NOMO-1 treated with DMSO at 0.1 percent for 48 hours (cell line): ENCODE measurements at regions not wholly inside any gene's neighbourhood (a gene's known extent, or its start where the extent isn't known, plus 50 kb on each side); places are given as distances from the start of the nearest gene placed in this dataset.

Experiments
- DNase-seq: peaks from one replicate; lab custom pipeline; 2025; ENCODE audit not compliant: unreplicated experiment; lab: John Stamatoyannopoulos, UW

DNA sequence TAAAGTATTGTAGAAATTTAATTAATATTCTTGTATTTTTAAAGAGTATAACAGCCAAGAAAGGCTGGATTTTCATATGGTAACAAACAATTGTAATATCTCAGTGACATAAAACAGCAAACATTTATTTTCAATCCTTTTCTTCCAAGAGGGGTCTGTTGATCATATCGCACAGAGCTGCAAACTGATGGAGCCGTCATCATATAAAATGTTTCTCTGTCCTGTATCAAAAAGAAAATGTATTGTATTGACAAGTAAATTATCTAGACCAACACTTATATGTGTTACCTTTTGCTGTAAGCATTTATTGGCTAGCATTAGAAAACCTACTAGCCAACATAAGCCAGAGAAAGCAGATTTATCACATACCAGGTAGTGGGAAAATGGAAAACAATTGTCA is 2861.4 kb upstream of the PCDH20 start:
- DNase-seq = no peak

GRCh38 chr13:64276232-64276631 is 2860.6 kb upstream of the PCDH20 start:
- DNase-seq = no peak

DNA sequence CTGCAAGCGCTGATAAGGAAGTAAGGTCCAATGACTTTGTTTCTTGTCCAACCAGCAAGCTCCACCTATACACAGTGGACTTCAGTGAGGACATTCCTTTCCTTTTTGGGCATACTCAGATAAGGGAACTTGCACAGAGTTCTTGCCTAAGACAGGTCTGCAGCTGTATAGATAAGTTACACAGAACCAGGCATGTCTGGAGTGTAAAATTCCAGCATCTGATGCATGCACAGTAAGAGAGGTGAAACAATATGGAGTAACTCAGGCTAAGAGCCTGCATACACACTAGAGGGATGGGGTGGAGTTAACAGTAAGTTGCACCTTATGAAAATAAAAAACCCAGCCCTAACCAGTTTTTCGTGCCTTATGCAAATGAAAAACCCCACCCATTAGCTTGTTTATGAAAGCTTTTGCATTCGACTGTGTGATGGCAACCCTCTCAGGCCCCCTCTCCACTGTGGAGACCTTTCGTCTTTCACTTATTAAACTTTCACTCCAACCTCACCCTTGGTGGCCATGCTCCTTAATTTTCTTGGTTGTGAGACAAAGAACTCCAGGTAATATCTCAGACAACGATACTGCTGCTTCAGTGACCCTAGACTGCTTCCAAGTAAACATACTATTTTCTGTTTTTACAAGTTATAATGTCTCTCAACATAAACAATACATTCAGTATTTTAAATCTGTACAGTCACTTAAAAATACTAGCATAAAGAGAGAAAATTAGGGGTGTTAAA is 2859.0 kb upstream of the PCDH20 start:
- no peak for DNase-seq

DNA sequence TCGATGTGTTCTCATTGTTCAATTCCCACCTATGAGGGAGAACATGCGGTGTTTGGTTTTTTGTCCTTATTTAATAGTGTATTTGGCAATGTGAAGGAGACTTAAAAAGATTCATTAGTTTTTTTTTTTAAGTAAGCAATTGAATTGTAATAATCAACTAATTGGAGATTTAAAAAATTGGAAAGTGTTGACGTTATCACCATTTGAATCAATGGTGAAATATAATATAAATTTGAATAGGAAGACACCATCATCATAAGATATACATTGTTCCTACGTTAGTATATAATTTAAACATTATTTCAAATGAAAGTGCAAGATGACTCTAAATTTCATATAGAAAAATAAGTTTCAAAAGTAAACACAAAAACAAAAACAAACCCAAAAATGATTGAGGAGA is 2858.1 kb upstream of the PCDH20 start:
- no peak for DNase-seq

GRCh38 chr13:64272681-64273080 is 2857.0 kb upstream of the PCDH20 start:
- DNase-seq = no peak

DNA sequence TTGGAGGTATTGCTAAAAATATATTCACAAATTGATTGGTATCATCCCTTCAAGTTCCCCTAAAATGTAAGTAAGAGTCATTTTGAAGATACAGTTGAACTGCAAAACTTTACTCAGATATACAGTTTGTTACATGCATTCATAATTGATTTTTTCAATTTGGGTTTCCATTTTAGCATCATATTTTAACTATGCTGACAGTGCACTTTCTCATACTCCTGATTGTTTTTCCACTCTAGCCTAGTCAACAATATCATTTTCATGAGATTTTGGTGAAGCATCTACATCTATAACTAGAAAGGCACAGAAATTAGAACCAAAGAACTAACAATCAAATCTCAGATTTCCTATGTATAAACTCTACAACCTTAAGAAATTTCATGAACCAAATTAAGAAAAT is 2850.4 kb upstream of the PCDH20 start:
- DNase-seq = no peak

GRCh38 chr13:64263285-64263684 is 2847.6 kb upstream of the PCDH20 start:
- DNase-seq = no peak

- no peak for DNase-seq
Measured at GRCh38 chr13:64256751-64257150, 2841.1 kb upstream of the PCDH20 start.

DNA sequence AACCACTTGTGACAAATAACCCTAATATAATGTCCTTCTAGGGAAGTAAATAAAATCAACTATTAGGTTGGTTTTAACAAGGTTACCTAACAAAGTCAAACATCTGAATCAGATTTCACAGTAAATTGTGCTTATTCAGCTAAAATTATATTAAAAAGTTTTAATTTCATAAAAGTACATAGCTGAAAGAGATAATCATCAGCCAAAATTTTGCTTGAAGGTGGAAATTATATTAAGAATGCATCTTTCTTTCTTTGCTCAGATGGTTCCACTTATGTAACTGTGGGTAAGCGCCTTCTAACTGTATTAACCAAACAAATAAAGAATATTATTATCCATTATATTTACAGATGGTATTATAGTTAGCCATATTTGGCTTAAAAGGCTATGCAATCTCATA is 2840.3 kb upstream of the PCDH20 start:
- DNase-seq = no peak

DNA sequence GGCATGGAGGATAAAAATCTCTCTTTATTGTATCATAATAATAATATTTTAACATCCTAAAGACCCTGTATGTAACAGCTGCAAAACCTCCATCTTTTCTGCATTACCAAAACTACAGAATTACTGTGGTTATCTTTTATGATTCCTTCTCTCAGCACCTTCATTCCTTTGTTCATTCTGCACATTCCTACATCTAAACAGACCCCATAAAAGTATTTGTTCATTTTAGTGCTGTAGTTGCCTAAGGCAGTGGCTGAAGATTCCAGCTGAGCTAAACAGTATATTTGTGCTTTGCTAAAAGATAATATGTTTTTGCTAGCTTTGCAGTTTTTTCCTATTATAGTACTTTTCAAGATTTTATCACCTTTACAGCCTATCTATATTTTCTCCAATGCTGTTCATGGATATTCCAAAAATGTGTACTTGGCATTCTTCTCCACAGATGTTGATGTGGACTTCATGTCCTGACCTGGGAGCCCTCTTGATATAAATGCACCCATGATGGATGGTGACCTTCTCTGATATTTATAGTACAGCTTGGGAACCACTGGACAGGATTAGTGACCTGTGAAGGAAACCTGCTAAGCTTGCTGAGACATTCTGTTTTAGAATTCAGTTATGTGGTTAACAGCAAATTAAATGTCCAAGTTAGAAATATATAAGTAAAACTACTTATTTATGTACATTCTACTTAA is 2832.9 kb upstream of the PCDH20 start:
- DNase-seq = no peak

DNA sequence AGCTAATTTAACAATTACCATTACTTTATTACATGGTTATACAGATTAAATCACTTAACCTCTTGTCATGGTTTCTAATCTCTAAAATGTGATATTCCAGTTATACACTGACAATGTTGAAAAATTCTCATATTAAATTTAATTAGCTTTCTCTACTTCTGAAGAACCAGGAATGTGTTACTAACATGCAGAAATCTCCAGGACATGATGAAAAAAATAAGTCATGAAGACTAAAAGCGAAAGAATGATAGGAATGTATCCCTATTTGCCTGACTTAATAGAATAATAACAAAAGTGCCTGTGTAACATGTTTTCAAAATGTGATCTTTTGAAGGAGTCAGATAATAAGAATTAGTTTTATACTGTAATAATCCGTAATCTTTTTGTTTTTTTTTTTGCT is 2823.7 kb upstream of the PCDH20 start:
- DNase-seq = no peak

DNA sequence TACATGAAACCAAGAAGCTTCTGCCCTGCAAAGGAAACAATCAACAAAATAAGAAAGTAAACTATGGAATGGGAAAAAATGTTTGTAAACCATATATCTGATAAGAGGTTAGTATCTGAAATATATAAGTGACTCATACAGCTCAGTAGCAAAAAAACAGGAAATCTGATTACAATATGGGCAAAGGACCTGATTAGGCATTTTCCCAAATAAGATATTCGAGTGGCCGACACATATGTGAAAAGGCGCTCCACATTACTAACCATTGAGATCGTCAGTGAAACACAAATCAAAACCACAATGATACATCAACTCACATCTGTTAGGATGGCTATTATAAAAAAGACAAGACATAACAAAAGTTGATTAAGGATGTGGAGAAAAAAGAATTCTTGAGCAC is 2818.6 kb upstream of the PCDH20 start:
- no peak for DNase-seq

DNA sequence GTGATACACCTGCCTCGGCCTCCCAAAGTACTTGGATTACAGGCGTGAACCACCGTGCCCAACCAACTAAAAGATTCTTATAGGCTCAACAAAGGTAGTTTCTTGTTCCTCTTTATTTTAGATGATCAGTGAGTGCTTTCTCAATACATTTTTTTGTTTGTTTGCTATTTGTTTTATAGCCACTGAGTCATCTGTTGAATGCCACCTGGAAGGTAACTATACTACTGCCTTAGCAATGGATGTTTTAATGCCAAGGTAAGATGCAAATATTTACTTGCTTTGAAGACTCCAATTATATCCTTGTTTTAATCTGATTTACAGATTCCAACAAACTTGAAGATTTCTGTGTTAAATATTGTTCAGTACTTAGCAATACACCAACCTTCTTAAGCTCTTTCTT is 2807.4 kb upstream of the PCDH20 start:
- no peak for DNase-seq

DNA sequence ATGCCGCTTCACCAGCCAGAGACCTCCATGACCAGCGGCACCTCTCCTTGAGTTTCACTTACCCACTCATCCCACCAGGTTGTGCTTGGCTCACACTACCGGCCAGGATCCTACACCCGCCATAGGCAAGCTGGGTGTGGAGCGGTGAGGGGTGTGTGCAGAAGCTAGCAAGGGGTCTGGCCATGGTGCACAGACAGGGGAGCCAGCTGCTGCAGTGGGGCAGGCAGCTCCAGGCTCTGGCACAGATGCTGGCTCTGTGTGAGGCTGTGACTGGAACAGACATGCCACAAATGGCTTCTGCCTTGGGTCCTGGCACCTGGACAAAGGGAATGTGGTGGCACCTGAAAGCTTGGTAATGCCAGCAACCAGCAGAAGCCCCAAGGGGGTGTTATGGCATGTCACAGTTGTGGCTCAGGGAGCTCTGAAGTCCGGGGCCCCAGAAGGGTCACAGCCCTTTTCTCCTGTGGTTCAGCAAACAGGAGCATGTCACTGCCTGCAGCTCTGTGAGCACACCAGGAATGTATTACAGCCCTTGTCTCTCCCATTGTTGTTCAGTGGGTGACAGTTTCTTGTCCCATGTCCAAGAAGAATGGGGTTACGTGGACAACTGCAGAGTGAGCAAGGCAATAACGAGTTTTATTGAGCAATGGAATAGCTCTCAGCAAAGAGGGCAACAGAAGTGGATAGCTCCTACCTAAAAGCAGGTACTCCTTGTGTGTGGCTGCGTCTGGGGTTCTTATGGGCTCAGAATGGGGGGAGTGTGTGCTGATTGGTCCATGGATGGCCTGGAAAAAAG is 2791.0 kb upstream of the PCDH20 start:
- no peak for DNase-seq

DNA sequence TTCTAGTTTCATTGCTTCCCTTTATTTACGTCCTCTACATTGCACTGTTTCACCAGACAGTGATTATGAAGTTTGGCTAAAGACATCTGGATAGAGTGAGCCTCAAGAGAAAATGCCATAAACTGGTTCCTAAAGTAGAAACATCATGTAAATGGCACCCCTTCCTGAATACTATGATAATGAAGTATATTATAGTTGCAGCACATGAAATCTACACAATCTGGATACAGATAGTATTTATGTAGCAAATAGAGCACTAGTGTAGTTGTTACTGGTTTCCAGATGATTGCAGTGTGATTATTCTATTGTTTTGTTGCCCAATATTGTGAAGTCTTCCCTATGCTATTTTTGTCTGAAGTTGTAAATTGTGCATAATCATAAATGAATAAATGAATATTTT is 2786.9 kb upstream of the PCDH20 start:
- no peak for DNase-seq

GRCh38 chr13:64197232-64197631 is 2781.6 kb upstream of the PCDH20 start:
- no peak for DNase-seq

DNA sequence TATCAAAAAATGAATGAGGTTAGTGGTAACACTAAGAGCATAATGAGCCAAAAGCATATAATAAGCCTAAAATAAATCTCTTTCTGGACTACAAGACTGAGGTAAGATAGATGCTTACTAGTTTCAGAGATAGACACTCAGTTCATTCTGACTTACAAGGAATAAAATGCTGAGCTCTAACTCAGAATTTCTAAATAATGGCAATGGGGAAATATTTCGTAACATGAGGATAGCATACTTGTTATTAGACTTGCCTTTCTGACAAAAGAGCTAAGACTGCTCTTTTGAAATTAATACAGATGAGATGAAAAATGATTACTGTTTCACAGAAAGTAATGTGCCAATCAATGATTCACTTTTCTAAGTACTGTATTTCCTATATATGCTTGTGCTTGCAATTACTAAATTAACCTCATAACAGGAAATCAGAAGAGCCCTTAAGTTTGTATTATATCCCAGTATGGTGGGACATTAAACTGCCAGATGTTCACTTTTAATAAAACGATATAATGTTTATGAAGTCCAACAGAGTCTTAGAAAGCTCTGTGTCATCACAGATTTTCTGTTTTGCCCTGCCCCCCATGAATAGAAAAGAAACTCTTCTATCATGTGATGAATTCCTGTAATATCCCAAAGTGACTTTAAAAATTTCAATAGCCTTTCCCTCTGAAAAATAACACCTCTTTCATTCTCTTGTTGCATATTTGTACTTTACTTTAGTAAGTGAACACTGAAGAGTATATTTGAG is 2771.0 kb upstream of the PCDH20 start:
- no peak for DNase-seq

GRCh38 chr13:64186071-64186470 is 2770.4 kb upstream of the PCDH20 start:
- DNase-seq = no peak

DNA sequence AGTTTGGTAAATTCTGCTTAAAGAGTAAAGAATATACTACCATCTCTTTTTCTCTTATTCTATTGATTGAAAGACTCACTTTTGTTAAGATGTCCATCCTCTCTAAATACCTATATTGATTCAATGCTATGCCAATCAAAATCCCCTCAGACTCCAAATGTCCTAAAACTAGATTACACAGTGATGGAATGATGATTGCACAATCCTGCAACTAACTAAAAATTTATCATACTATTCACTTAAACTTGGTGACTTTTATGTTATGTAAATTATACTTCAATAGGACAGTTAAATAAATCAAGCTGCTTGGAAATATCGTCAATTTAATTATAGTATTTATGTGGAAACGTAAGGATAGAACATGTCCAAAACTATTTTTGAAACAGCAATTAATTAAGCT is 2765.1 kb upstream of the PCDH20 start:
- DNase-seq = no peak

DNA sequence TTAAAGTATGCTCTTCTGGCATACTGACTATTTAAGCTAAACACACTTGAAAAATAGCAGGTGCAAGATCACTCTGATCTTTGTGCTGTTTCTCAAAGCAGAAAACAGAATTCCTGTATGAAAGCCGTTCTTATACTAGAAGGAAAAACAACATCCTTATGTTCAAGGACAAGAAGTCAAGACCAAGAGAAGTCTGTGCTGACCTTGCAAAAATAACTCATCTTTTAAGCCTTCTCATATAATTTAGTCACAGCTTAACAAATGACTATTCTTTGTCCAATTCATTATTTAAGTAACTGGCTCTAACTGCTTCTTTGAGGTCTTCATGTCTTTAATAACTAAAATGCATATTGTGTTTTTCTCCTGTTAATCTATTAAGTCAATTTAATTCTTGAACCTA is 2750.2 kb upstream of the PCDH20 start:
- DNase-seq = no peak

DNA sequence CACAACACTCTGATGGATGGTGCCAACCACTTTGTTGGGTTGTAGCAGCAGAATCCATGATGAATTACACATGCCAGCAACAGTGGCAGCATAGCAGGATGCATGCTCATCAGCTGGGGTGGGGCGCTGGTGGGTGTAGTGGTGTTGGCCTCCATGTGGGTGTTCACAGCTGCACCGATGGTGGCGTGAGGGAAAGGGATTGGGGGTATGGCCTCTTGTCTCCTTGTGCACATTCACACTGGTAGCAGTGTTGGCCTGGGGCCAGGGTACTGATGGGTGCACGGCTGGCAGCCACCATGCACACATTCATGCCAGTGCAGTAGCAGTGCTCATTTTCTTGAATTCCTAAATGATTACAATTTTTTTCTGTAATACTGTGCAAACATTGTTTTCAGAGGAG is 2748.8 kb upstream of the PCDH20 start:
- DNase-seq = no peak
